Left cardiac atrium (tissue), 4 donors: ENCODE measurements at regions not wholly inside any gene's neighbourhood (a gene's known extent, or its start where the extent isn't known, plus 50 kb on each side); places are given as distances from the start of the nearest gene placed in this dataset.
"Not testable (repeated sequence)": the region's sequence is repeated elsewhere in the genome, so short reads cannot be mapped to it uniquely, and the experiment has no call there.

Experiments used
- ATAC-seq, 2 donors: fragments of 200-7000 bp; cut with Tn5 transposase; one replicate each; pipeline ENCODE4 v1.9.1; 2020; ENCODE audit warnings: mild to moderate bottlenecking in 2 of 2, moderate library complexity in 2 of 2
- DNase-seq: peaks from one replicate; pipeline ENCODE4 v3.0.0-alpha.2; 2020
- intact Hi-C, 2 donors: fragments of 100-400 bp; cut with DNase I; formaldehyde crosslinking; loops; one replicate each; pipeline versions ENCODE4 v1.14.1 to v1.15.1; 2022 to 2023
- donor health status: DM: no; HTN: yes; CAD: no.
- donor health status: DM: no; HTN: yes; CAD: no; lungs with severe emphysema.
- donor health status: DM: yes; HTN: yes; CAD: no.
- donor health status: Dilated cardiomyopathy.

GRCh38 chr18:28466204-28466603 lies 289.3 kb upstream of the CDH2 start:
- ATAC-seq: no peak
- no peak for DNase-seq
- intact Hi-C loops: no loop called here

GRCh38 chr18:28459587-28459986 lies 282.7 kb upstream of the CDH2 start:
- intact Hi-C loops: no loop called here
- ATAC-seq (no peak), DNase-seq (no peak)

DNA sequence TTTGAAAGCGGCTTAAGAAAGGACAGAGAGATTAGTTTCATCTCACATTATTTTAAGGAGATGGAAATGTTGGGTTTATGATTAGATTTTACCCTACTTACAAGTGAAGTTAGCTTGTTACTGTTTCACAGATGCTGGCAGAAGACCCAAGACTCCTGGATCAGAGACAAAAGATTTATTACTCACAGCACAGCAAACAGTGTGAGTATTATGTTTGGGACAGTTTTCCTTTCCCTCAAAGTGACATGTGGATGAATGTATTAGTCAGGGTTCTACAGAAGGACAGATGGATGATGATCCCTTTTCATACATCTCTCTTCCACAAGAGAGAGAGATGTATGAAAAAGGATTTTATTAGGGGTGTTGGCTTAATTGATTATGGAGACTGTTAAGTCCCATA lies 281.8 kb upstream of the CDH2 start:
- DNase-seq (no peak), ATAC-seq (no peak)
- intact Hi-C loops: no loop called here

DNA sequence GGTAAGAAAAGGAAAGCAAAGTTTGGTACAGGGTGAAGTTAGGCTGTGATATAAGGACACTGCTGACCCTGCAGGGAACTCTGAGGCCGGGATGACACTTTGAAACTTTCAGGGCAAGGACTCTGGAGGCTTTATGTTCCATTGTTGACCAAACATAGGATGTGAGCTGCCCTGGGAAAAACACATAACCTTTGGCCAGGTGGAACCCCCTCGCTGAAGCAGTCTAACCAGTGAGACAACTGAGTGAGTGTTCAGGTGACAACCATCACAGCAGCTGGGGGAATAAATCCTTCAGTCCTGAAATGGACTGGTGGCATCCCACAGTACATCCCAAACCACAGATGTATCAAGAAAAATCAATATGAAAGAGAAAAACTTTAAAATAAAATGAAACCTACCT lies 280.9 kb upstream of the CDH2 start:
- ATAC-seq (no peak), DNase-seq (no peak)
- intact Hi-C loops: no loop called here

GRCh38 chr18:28455971-28456370 lies 279.0 kb upstream of the CDH2 start:
- intact Hi-C loops: no loop called here
- DNase-seq: no peak
- no peak for ATAC-seq

DNA sequence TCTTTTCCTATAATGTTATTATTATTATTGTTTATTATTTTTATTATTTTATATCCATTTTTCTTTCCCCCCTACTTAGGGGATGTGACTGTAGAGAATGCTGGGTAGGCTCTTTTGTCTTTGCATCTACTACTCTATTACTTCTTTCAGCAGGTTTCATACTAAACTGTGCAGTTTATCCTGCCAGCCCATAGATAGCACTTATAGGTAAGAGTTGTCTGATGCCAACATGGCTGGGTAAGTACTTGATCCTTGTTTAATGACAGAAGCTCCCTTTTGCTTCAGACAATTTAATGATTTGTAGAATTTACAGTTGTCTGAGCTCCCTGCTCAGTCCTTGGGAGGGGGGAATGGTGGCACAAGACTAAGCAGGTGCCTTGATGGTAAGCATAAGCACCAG lies 262.9 kb upstream of the CDH2 start:
- ATAC-seq: no peak
- intact Hi-C loops: no loop called here

DNA sequence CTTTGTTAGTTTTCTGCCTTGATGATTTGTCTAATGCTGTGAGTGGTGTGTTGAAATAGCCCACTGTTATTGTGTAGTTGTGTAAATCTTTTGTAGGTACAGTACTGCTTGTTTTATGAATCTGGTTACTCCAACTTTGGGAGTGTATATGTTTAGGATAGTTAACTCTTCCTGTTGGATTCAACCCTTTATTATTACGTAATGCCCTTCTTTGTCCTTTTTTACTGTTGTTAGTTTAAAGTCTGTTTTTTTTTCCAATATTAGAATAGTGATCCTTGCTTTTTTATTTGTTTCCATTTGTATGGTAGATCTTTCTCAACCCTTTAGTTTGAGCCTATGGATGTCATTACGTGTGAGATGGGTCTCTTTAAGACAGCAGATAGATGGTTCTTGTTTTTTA lies 261.5 kb upstream of the CDH2 start:
- intact Hi-C loops: no loop called here
- DNase-seq (no peak), ATAC-seq (no peak)

More for the DNA sequence above, 262.9 kb upstream of the CDH2 start:
- DNase-seq: no peak

GRCh38 chr18:28432339-28432738 lies 255.4 kb upstream of the CDH2 start:
- intact Hi-C loops: no loop called here
- ATAC-seq (no peak), DNase-seq (no peak)

DNA sequence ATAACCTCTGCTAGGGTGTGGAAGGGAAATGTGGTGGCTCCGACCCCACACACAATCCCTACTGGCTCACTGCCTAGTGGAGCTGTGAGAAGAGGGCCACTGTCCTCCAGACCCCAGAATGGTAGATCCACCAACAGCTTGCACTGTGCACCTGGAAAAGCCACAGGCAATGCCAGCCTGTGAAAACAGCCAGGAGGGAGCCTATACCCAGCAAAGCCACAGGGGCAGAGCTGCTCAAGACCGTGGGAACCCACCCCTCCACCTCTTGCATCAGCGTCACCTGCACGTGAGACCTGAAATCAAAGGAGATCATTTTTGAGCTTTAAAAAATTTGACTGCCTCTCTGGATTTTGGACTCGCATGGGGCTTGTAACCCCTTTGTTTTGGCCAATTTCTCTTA lies 249.0 kb upstream of the CDH2 start:
- DNase-seq: no peak
- intact Hi-C loops: no loop called here
- no peak for ATAC-seq

GRCh38 chr18:28422577-28422976 lies 245.6 kb upstream of the CDH2 start:
- ATAC-seq: no peak
- no peak for DNase-seq
- intact Hi-C loops: no loop called here

DNA sequence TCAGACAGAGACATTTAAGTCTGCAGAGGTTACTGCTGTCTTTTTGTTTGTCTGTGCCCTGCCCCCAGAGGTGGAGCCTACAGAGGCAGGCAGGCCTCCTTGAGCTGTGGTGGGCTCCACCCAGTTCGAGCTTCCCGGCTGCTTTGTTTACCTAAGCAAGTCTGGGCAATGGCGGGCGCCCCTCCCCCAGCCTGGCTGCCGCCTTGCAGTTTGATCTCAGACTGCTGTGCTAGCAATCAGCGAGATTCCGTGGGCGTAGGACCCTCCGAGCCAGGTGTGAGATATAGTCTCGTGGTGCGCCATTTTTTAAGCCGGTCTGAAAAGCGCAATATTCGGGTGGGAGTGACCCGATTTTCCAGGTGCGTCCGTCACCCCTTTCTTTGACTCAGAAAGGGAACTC lies 245.0 kb upstream of the CDH2 start:
- DNase-seq, ATAC-seq, intact Hi-C loops: not testable (repeated sequence)

DNA sequence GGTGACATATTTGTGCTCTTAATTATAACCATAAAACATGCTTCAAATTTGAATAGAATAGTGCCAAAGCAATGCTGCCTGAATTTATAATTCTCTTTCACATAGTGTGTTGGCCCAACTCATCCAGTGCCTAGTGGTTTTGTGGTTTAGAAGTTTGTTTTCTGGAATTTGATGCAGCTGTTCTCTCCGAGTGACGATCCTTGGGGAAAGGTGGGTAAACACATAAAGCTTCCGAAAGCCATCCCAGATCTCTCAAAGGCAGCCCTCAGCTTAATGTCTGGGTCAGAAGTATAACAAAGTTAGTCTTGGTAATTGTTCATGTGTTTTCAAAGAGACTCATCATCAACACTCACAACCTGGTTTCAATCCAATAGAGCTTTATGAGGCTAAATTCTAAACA lies 235.6 kb upstream of the CDH2 start:
- no peak for DNase-seq
- no peak for ATAC-seq
- intact Hi-C loops: no loop called here

GRCh38 chr18:28411806-28412205 lies 234.9 kb upstream of the CDH2 start:
- DNase-seq: peak; percentile 44

GRCh38 chr18:28409811-28410210 lies 232.9 kb upstream of the CDH2 start:
- DNase-seq: no peak
- intact Hi-C loops: no loop called here
- ATAC-seq: no peak

More at GRCh38 chr18:28411806-28412205, 234.9 kb upstream of the CDH2 start:
- ATAC-seq: peak; percentile 83 to 97
- intact Hi-C loops: no loop called here

GRCh38 chr18:28408528-28408927 lies 231.6 kb upstream of the CDH2 start:
- DNase-seq (no peak), ATAC-seq (no peak)
- intact Hi-C loops: no loop called here

DNA sequence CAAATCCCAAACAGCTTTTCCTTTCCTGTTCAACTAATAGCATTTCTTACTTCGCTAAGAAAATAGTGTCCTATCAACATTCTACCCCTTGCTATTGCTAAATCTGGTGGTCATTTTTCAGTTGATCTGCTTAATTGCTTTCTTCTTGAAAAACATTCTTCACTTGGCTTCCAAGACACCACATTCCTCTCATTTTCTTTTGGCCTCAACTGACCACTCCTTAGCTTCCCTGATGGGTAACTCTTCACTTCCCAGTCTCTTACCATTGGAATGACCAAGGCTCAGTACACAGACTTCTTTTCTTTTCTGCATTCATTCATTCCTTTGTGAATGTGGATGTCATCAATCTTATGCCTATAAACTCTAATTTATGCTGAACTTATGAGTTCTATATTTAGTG lies 230.8 kb upstream of the CDH2 start:
- intact Hi-C loops: no loop called here
- ATAC-seq (no peak), DNase-seq (no peak)

- ATAC-seq: no peak
- intact Hi-C loops: no loop called here
- DNase-seq: no peak
Observed at GRCh38 chr18:28406533-28406932, 229.6 kb upstream of the CDH2 start.

GRCh38 chr18:28404694-28405093 lies 227.8 kb upstream of the CDH2 start:
- intact Hi-C loops: no loop called here
- no peak for DNase-seq
- no peak for ATAC-seq

DNA sequence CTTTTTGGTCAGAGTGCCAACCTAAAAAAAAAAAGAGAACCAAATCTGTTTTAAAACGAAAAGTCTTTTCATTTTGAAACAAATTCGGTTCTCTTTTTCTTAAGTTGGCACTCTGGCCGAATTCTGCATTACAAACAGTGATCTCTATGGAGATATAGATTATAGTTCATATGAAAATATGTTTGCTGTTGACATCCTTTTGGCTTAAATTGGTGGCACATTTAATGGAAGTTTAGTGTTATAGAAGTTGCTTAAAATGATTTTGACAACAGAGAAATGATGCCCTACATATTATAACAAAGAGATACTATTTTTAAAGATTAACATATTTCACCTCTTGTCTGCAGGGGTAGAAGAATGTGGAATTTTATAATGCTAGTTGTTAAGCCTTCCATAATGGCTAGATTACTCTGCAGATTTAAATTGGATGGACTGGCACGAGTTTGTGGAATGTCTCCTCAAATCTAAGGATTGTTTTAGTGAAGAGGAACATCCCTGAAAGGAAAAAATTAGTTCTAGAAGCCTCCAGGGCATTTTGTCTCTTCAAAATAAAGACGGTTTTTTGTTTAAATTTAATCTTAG lies 222.9 kb upstream of the CDH2 start:
- intact Hi-C loops: no loop called here
- ATAC-seq (no peak), DNase-seq (no peak)

- DNase-seq (no peak), ATAC-seq (no peak)
- intact Hi-C loops: no loop called here
Observed at GRCh38 chr18:28398471-28398870, 221.5 kb upstream of the CDH2 start.

DNA sequence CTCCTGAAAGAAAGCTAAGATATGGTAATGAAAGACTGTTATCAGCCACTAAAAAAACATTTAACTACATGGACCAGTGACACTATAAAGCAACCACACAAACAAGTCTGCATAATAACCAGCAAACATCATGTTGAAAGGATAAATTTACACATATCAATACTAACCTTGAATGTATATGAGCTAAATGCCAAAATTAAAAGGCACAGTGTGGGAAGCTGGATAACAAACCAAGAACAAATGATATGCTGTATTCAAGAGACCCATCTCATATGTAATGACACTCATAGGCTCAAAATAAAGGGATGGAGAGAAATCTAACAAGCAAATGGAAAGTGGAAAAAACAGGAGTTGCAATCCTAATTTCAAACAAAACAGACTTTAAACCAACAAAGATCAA lies 213.1 kb upstream of the CDH2 start:
- intact Hi-C loops: no loop called here
- no peak for DNase-seq
- ATAC-seq: no peak
